HEK293 (cell line): ENCODE measurements at regions not wholly inside any gene's neighbourhood (a gene's known extent, or its start where the extent isn't known, plus 50 kb on each side); places are given as distances from the start of the nearest gene placed in this dataset.

ENCODE experiments used
- TCF7L2 ChIP-seq: IDR thresholded peaks from 2 replicates; pipeline ENCODE4 v1.6.1; 2011; ENCODE audit warnings: low read depth, mild to moderate bottlenecking, inconsistent platforms, low read length, moderate library complexity, borderline replicate concordance
- TRIM28 ChIP-seq: IDR thresholded peaks from 2 replicates; pipeline ENCODE4 v1.6.1; 2011; ENCODE audit warnings: low read length, control low read depth, borderline replicate concordance
- YY1 ChIP-seq: fragments of 450-650 bp; formaldehyde crosslinking; IDR thresholded peaks from 2 replicates; pipeline ENCODE4 v1.5.1; 2018; ENCODE audit warnings: missing biosample characterization, missing genetic modification characterization
- ZNF140 ChIP-seq: fragments of 450-650 bp; formaldehyde crosslinking; IDR thresholded peaks from 2 replicates; pipeline ENCODE4 v1.5.1; 2016; ENCODE audit warnings: missing biosample characterization, missing genetic modification characterization
- ZNF175 ChIP-seq: fragments of 450-650 bp; formaldehyde crosslinking; IDR thresholded peaks from 2 replicates; pipeline ENCODE4 v1.5.1; 2016; ENCODE audit warnings: missing biosample characterization, missing genetic modification characterization
- ZNF221 ChIP-seq: fragments of 450-650 bp; formaldehyde crosslinking; IDR thresholded peaks from 2 replicates; pipeline ENCODE4 v1.5.1; 2017; ENCODE audit warnings: missing biosample characterization, missing genetic modification characterization, borderline replicate concordance
- ZNF544 ChIP-seq: fragments of 450-650 bp; formaldehyde crosslinking; IDR thresholded peaks from 2 replicates; pipeline ENCODE4 v1.5.0; 2017; ENCODE audit warnings: missing biosample characterization, missing genetic modification characterization
- ZNF670 ChIP-seq: fragments of 450-650 bp; formaldehyde crosslinking; IDR thresholded peaks from 2 replicates; pipeline ENCODE4 v1.5.1; 2016; ENCODE audit warnings: missing biosample characterization, missing genetic modification characterization, low read depth
- ZNF791 ChIP-seq: fragments of 450-650 bp; formaldehyde crosslinking; IDR thresholded peaks from 2 replicates; pipeline ENCODE4 v1.5.1; 2016; ENCODE audit warnings: missing biosample characterization, missing genetic modification characterization
- ZSCAN18 ChIP-seq: fragments of 450-650 bp; formaldehyde crosslinking; IDR thresholded peaks from 2 replicates; pipeline ENCODE4 v1.5.1; 2016; ENCODE audit warnings: missing biosample characterization, missing genetic modification characterization

DNA sequence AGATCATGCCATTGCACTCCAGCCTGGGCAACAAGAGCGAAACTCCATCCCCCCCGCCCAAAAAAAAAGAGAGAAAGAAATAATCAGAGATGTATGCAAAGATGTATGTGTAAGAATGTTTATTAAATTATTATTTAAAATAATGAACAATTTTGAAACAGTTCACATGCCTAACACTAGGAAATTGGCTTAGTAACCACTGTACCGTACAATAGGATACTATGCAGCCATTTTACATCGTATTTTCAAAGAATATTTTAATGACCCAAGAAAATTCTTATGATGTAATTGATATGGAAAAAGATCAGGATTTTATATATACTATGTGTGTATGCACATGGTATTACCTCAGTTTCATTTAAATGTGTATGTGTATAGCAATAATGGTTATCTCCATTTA lies 190.5 kb downstream of the ZFP36L2 start:
- TF ChIP-seq ZNF140 (no peak), YY1 (tag by site-specific recombination) (no peak), ZNF175 (tag by site-specific recombination) (no peak), TRIM28 (no peak), TCF7L2 (no peak), ZNF544 (tag by site-specific recombination) (no peak), ZNF221 (no peak), ZNF791 (tag by site-specific recombination) (no peak), ZNF670 (tag by site-specific recombination) (no peak), ZSCAN18 (tag by site-specific recombination) (no peak)
